IMR-90 (cell line): ENCODE measurements at regions not wholly inside any gene's neighbourhood (a gene's known extent, or its start where the extent isn't known, plus 50 kb on each side); places are given as distances from the start of the nearest gene placed in this dataset.

Experiments
- ATAC-seq: fragments of 200-7000 bp; cut with Tn5 transposase; 2 replicates; pipeline ENCODE4 v1.9.1; 2020; ENCODE audit warnings: low read depth, mild to moderate bottlenecking, moderate library complexity
- BruUV-seq: library from RNA; stranded (reverse); fragments of 400-500 nt; replicated peaks from 2 replicates; lab custom pipeline; 2021; lab: Mats Ljungman, UMichigan
- CTCF ChIA-PET: fragments of 300-600 bp; formaldehyde crosslinking; extraction: SDS; loops from one replicate; lab custom pipeline; 2021; ENCODE audit warnings: antibody characterized with exemption; lab: Yijun Ruan, JAX
- POLR2A ChIA-PET: fragments of 300-600 bp; sonication (Branson Sonifier 250); formaldehyde crosslinking; loops from one replicate; lab custom pipeline; 2022; ENCODE audit warnings: antibody characterized with exemption; ENCODE audit not compliant: unreplicated experiment; lab: Charles Lee
- DNase-seq: peaks from one replicate; pipeline ENCODE4 v3.0.0; 2013
- H2AFZ ChIP-seq: replicated peaks from 2 replicates; pipeline ENCODE3; 2013; ENCODE audit warnings: low read length, mild to moderate bottlenecking; ENCODE audit not compliant: poor library complexity
- H2AK5ac ChIP-seq: 2 replicates; pipeline ENCODE4 v1.6.1; 2013; ENCODE audit warnings: low read depth, low read length, inconsistent platforms
- H2AK9ac ChIP-seq: replicated peaks from 2 replicates; pipeline ENCODE3; 2013; ENCODE audit warnings: mild to moderate bottlenecking, low read depth, low read length, moderate library complexity; ENCODE audit not compliant: poor library complexity
- H2BK120ac ChIP-seq: 2 replicates; pipeline ENCODE4 v1.6.1; 2013; ENCODE audit warnings: low read depth, low read length, inconsistent platforms
- H2BK15ac ChIP-seq: 3 replicates; pipeline ENCODE4 v1.6.1; 2013; ENCODE audit warnings: low read depth, low read length, inconsistent platforms
- H2BK20ac ChIP-seq: 2 replicates; pipeline ENCODE4 v1.6.1; 2013; ENCODE audit warnings: low read depth, mild to moderate bottlenecking, inconsistent platforms, low read length, moderate library complexity
- H2BK5ac ChIP-seq: 2 replicates; pipeline ENCODE4 v1.6.1; 2013; ENCODE audit warnings: mild to moderate bottlenecking, low read depth, low read length, inconsistent platforms; ENCODE audit not compliant: poor library complexity, severe bottlenecking
- H3K14ac ChIP-seq: replicated peaks from 2 replicates; pipeline ENCODE4 v1.6.1; 2013; ENCODE audit warnings: low read depth, low read length, inconsistent platforms
- H3K18ac ChIP-seq: 2 replicates; pipeline ENCODE4 v1.6.1; 2013; ENCODE audit warnings: low read depth, low read length, control low read depth
- H3K23ac ChIP-seq: 2 replicates; pipeline ENCODE4 v1.6.1; 2013; ENCODE audit warnings: low read depth, low read length, inconsistent platforms
- H3K27ac ChIP-seq: 2 replicates; pipeline ENCODE4 v1.5.1; 2013; ENCODE audit warnings: mild to moderate bottlenecking, control low read depth, low read length; ENCODE audit not compliant: insufficient read depth
- H3K27me3 ChIP-seq: 2 replicates; pipeline ENCODE4 v1.6.1; 2013; ENCODE audit warnings: low read length; ENCODE audit not compliant: control insufficient read depth, insufficient read depth
- H3K36me3 ChIP-seq: 2 replicates; pipeline ENCODE4 v1.6.1; 2013; ENCODE audit warnings: low read length, mixed read lengths; ENCODE audit not compliant: control insufficient read depth, insufficient read depth
- H3K4ac ChIP-seq: 2 replicates; pipeline ENCODE4 v1.6.1; 2013; ENCODE audit warnings: low read depth, low read length, inconsistent platforms
- H3K4me1 ChIP-seq: 2 replicates; pipeline ENCODE4 v1.6.1; 2013; ENCODE audit warnings: low read length, mixed read lengths; ENCODE audit not compliant: control insufficient read depth, insufficient read depth
- H3K4me2 ChIP-seq: 2 replicates; pipeline ENCODE4 v1.6.1; 2013; ENCODE audit warnings: low read depth, mild to moderate bottlenecking, control low read depth, low read length, moderate library complexity
- H3K4me3 ChIP-seq: 2 replicates; pipeline ENCODE4 v1.5.1; 2013; ENCODE audit warnings: low read depth, mild to moderate bottlenecking, control low read depth, low read length, moderate library complexity; ENCODE audit not compliant: insufficient read depth
- H3K56ac ChIP-seq: 2 replicates; pipeline ENCODE4 v1.6.1; 2013; ENCODE audit warnings: low read length, inconsistent platforms; ENCODE audit not compliant: insufficient read depth; ENCODE audit errors: extremely low read depth
- H3K79me1 ChIP-seq, 2 experiments: 2 replicates each; pipeline ENCODE4 v1.6.1; 2013; ENCODE audit warnings: low read length in 2 of 2, inconsistent platforms in 1 of 2, low read depth in 1 of 2
- H3K9ac ChIP-seq: 2 replicates; pipeline ENCODE4 v1.6.1; 2013; ENCODE audit warnings: low read depth, low read length, control low read depth
- H3K9me1 ChIP-seq: 2 replicates; pipeline ENCODE4 v1.6.1; 2013; ENCODE audit warnings: low read length, inconsistent platforms; ENCODE audit not compliant: insufficient read depth
- H3K9me3 ChIP-seq: 2 replicates; pipeline ENCODE4 v1.6.1; 2013; ENCODE audit warnings: low read length; ENCODE audit not compliant: control insufficient read depth, insufficient read depth
- H4K20me1 ChIP-seq: 2 replicates; pipeline ENCODE4 v1.6.1; 2013; ENCODE audit warnings: low read length, inconsistent platforms; ENCODE audit not compliant: insufficient read depth
- H4K5ac ChIP-seq: 2 replicates; pipeline ENCODE4 v1.6.1; 2013; ENCODE audit warnings: mild to moderate bottlenecking, low read depth, low read length, control low read depth
- H4K8ac ChIP-seq, 2 experiments: 2 replicates each; pipeline ENCODE4 v1.6.1; 2013; ENCODE audit warnings: low read depth in 2 of 2, low read length in 2 of 2, control low read depth in 1 of 2, inconsistent platforms in 1 of 2
- H4K91ac ChIP-seq: 2 replicates; pipeline ENCODE4 v1.6.1; 2013; ENCODE audit warnings: low read depth, low read length, inconsistent platforms; ENCODE audit not compliant: insufficient read depth
- BHLHE40 ChIP-seq: fragments of 150-350 bp; IDR thresholded peaks from 2 replicates; pipeline ENCODE4 v1.6.1; 2016; ENCODE audit warnings: mild to moderate bottlenecking, low read depth, low read length
- CEBPB ChIP-seq: IDR thresholded peaks from 2 replicates; pipeline ENCODE4 v1.6.1; 2012; ENCODE audit warnings: low read depth, low read length, improper control_type of control experiment
- CHD1 ChIP-seq: IDR thresholded peaks from 2 replicates; pipeline ENCODE4 v1.6.1; 2012; ENCODE audit warnings: low read depth, low read length, improper control_type of control experiment
- FOS ChIP-seq: fragments of 150-350 bp; IDR thresholded peaks from 2 replicates; pipeline ENCODE4 v1.6.1; 2016; ENCODE audit warnings: low read depth, low read length
- MAFK ChIP-seq: IDR thresholded peaks from 2 replicates; pipeline ENCODE4 v1.6.1; 2012; ENCODE audit warnings: low read depth, low read length, improper control_type of control experiment
- MAZ ChIP-seq: IDR thresholded peaks from 2 replicates; pipeline ENCODE4 v1.6.1; 2012; ENCODE audit warnings: low read depth, mild to moderate bottlenecking, low read length, improper control_type of control experiment, moderate library complexity, borderline replicate concordance
- MXI1 ChIP-seq: IDR thresholded peaks from 2 replicates; pipeline ENCODE4 v1.6.1; 2012; ENCODE audit warnings: low read depth, mild to moderate bottlenecking, low read length, moderate library complexity, borderline replicate concordance
- RCOR1 ChIP-seq: IDR thresholded peaks from 2 replicates; pipeline ENCODE4 v1.6.1; 2012; ENCODE audit warnings: mild to moderate bottlenecking, low read length, improper control_type of control experiment; ENCODE audit not compliant: insufficient replicate concordance
- RFX5 ChIP-seq: IDR thresholded peaks from 2 replicates; pipeline ENCODE4 v1.8.0; 2012; ENCODE audit warnings: low read depth, mild to moderate bottlenecking, low read length, moderate library complexity
- SMC3 ChIP-seq: fragments of 150-350 bp; IDR thresholded peaks from 2 replicates; pipeline ENCODE4 v1.6.1; 2016; ENCODE audit warnings: low read depth, mild to moderate bottlenecking, antibody characterized with exemption, low read length, moderate library complexity
- USF2 ChIP-seq: fragments of 150-350 bp; IDR thresholded peaks from 2 replicates; pipeline ENCODE4 v1.6.1; 2017; ENCODE audit warnings: mild to moderate bottlenecking, antibody characterized with exemption, low read length, low read depth
- WGBS, 2 experiments: methylation state at CpG; one replicate each; pipeline versions ENCODE4 v1.1.5 to v1.1.7; 2013; ENCODE audit warnings: missing lambda C conversion rate in 2 of 2; ENCODE audit not compliant: insufficient read length in 1 of 2; ENCODE audit errors: extremely low coverage in 2 of 2; 5-methylcytosine and 5-hydroxymethylcytosine counted together
- dilution Hi-C: fragments of 300-500 bp; cut with HindIII; formaldehyde crosslinking; loops from one replicate; pipeline ENCODE4 v1.14.3; 2018; ENCODE audit warnings: low sequenced_read_pairs; ENCODE audit not compliant: unreplicated experiment
- in situ Hi-C: fragments of 300-500 bp; cut with MboI; formaldehyde crosslinking; loops from 3 replicates; pipeline ENCODE4 v1.14.3; 2019; ENCODE audit warnings: low sequenced_read_pairs, inconsistent platforms, mixed read lengths
- intact Hi-C: fragments of 100-400 bp; cut with micrococcal nuclease; formaldehyde crosslinking; loops from 2 replicates; pipeline ENCODE4 v1.10.0; 2022
- TF ChIP-seq, protein P1 (sequence below): fragments of 150-350 bp; IDR thresholded peaks from 2 replicates; pipeline ENCODE4 v1.6.1; 2016; ENCODE audit warnings: low read depth, mild to moderate bottlenecking, low read length, moderate library complexity, borderline replicate concordance
- TF ChIP-seq, protein P2 (sequence below): conservative IDR thresholded peaks from 2 replicates; pipeline ENCODE4 v1.5.1; 2012; ENCODE audit warnings: mild to moderate bottlenecking, low read depth, low read length, improper control_type of control experiment

GRCh38 chr2:104118889-104119288 is 735.0 kb upstream of the POU3F3 start:
- no TSS peak for BruUV-seq
- H3K4ac ChIP-seq = no peak overlapping the region
- ChIA-PET CTCF (no interaction called here), POLR2A (no interaction called here)
- no peak overlapping the region for H2AK9ac ChIP-seq
- H3K23ac ChIP-seq = no peak overlapping the region
- no peak overlapping the region for H4K8ac ChIP-seq
- no peaks in the 10 kb centered on the region for H3K9me1 ChIP-seq
- no peak overlapping the region for H3K27ac ChIP-seq
- H4K5ac ChIP-seq = no peak overlapping the region
- H3K18ac ChIP-seq = no peak overlapping the region
- no peaks in the 10 kb centered on the region for H4K20me1 ChIP-seq
- TF ChIP-seq CHD1 (no peak), USF2 (no peak), MAFK (no peak), SMC3 (no peak), MAZ (no peak), RCOR1 (no peak), FOS (no peak), MXI1 (no peak), RFX5 (no peak), BHLHE40 (no peak), CEBPB (no peak)
- TF ChIP-seq, protein P1, sequence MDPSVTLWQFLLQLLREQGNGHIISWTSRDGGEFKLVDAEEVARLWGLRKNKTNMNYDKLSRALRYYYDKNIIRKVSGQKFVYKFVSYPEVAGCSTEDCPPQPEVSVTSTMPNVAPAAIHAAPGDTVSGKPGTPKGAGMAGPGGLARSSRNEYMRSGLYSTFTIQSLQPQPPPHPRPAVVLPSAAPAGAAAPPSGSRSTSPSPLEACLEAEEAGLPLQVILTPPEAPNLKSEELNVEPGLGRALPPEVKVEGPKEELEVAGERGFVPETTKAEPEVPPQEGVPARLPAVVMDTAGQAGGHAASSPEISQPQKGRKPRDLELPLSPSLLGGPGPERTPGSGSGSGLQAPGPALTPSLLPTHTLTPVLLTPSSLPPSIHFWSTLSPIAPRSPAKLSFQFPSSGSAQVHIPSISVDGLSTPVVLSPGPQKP = no peak
- TF ChIP-seq, protein P2, sequence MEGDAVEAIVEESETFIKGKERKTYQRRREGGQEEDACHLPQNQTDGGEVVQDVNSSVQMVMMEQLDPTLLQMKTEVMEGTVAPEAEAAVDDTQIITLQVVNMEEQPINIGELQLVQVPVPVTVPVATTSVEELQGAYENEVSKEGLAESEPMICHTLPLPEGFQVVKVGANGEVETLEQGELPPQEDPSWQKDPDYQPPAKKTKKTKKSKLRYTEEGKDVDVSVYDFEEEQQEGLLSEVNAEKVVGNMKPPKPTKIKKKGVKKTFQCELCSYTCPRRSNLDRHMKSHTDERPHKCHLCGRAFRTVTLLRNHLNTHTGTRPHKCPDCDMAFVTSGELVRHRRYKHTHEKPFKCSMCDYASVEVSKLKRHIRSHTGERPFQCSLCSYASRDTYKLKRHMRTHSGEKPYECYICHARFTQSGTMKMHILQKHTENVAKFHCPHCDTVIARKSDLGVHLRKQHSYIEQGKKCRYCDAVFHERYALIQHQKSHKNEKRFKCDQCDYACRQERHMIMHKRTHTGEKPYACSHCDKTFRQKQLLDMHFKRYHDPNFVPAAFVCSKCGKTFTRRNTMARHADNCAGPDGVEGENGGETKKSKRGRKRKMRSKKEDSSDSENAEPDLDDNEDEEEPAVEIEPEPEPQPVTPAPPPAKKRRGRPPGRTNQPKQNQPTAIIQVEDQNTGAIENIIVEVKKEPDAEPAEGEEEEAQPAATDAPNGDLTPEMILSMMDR = no peak
- no peak for ATAC-seq
- H3K14ac ChIP-seq = no peak overlapping the region
- no peak overlapping the region for H2AFZ ChIP-seq
- H3K56ac ChIP-seq = no peak overlapping the region
- dilution Hi-C loops = no loop called here
- H3K4me2 ChIP-seq = no peak overlapping the region
- H3K9me3 ChIP-seq = peaks cover 5% of the 10 kb centered on the region; the same call in 1 of the 2 replicates
- H2BK120ac ChIP-seq = no peak overlapping the region
- intact Hi-C loops = no loop called here
- 18% methylated on average over 2 of the region's 2 CpGs; no CpG with 5 or more reads in 1 of the 2 experiments for WGBS, 2 experiments
- H3K4me3 ChIP-seq = no peak overlapping the region
- H2BK20ac ChIP-seq = no peak overlapping the region
- no peaks in the 10 kb centered on the region for H3K27me3 ChIP-seq
- no peaks in the 10 kb centered on the region for H3K36me3 ChIP-seq
- no peak overlapping the region for H2BK15ac ChIP-seq
- no peaks in the 10 kb centered on the region for H3K79me1 ChIP-seq
- in situ Hi-C loops = no loop called here
- no peak overlapping the region for H3K9ac ChIP-seq
- no peak overlapping the region for H2BK5ac ChIP-seq
- H4K91ac ChIP-seq = no peak overlapping the region
- H3K4me1 ChIP-seq = no peaks in the 10 kb centered on the region
- no peak overlapping the region for H2AK5ac ChIP-seq
- DNase-seq = no peak
